ENCODE measurements at regions not wholly inside any gene's neighbourhood (a gene's known extent, or its start where the extent isn't known, plus 50 kb on each side); places are given as distances from the start of the nearest gene placed in this dataset.

- no peak overlapping the region for H3K4me3 ChIP-seq
- H3K27ac ChIP-seq, result no peak overlapping the region
- no peak for TF ChIP-seq POLR2AphosphoS5 (IDR thresholded peaks at IDR 0.05; ENCODE audit: borderline replicate concordance, low read depth, low read length)
- no peak overlapping the region for H3K9ac ChIP-seq (ENCODE audit: insufficient read length)
- H3K36me3 ChIP-seq (ENCODE audit: insufficient read depth, low read length), result no peaks in the 10 kb centered on the region
- H3K9me3 ChIP-seq (ENCODE audit: low read depth, low read length), result no peaks in the 10 kb centered on the region
- no peak for DNase-seq (ENCODE audit: low read depth, low spot score)
Measured at GRCh38 chrX:16496175-16496574, 153.8 kb upstream of the S100G start.

GRCh38 chrX:16511796-16512776 is 137.9 kb upstream of the S100G start:
- Histone ChIP-seq H3K9ac (ENCODE audit: insufficient read length) (no peak overlapping the region), H3K9me3 (ENCODE audit: low read depth, low read length) (no peaks in the 10 kb centered on the region), H3K36me3 (ENCODE audit: insufficient read depth, low read length) (no peaks in the 10 kb centered on the region), H3K4me3 (no peak overlapping the region), H3K27ac (no peak overlapping the region)
- no peak for TF ChIP-seq POLR2AphosphoS5 (IDR thresholded peaks at IDR 0.05; ENCODE audit: borderline replicate concordance, low read depth, low read length)
- TF ChIP-seq FOXP2 (optimal IDR thresholded peaks at IDR 0.05; ENCODE audit: control extremely low read depth, extremely low read length, insufficient read depth), result no peak
- no peak for TF ChIP-seq EZH2 (IDR thresholded peaks at IDR 0.05)
- no peak for DNase-seq (ENCODE audit: low read depth, low spot score)

GRCh38 chrX:16516232-16516876 is 133.6 kb upstream of the S100G start:
- Histone ChIP-seq H3K36me3 (ENCODE audit: insufficient read depth, low read length) (no peaks in the 10 kb centered on the region), H3K27ac (peak overlapping the region; percentile 91), H3K9ac (ENCODE audit: insufficient read length) (no peak overlapping the region), H3K4me3 (no peak overlapping the region), H3K9me3 (ENCODE audit: low read depth, low read length) (no peaks in the 10 kb centered on the region)
- TF ChIP-seq FOXP2 (optimal IDR thresholded peaks at IDR 0.05; ENCODE audit: control extremely low read depth, extremely low read length, insufficient read depth) (no peak), EZH2 (IDR thresholded peaks at IDR 0.05) (no peak), POLR2AphosphoS5 (IDR thresholded peaks at IDR 0.05; ENCODE audit: borderline replicate concordance, low read depth, low read length) (no peak)
- peak; percentile 52 for DNase-seq (ENCODE audit: low read depth, low spot score)

- Histone ChIP-seq H3K9me3 (ENCODE audit: low read depth, low read length) (no peaks in the 10 kb centered on the region), H3K9ac (ENCODE audit: insufficient read length) (no peak overlapping the region), H3K27ac (peak overlapping the region; percentile 91), H3K4me3 (no peak overlapping the region), H3K36me3 (ENCODE audit: insufficient read depth, low read length) (no peaks in the 10 kb centered on the region)
- no peak for DNase-seq (ENCODE audit: low read depth, low spot score)
- TF ChIP-seq FOXP2 (optimal IDR thresholded peaks at IDR 0.05; ENCODE audit: control extremely low read depth, extremely low read length, insufficient read depth) (no peak), EZH2 (IDR thresholded peaks at IDR 0.05) (no peak), POLR2AphosphoS5 (IDR thresholded peaks at IDR 0.05; ENCODE audit: borderline replicate concordance, low read depth, low read length) (no peak)
Measured at GRCh38 chrX:16517039-16517605, 132.8 kb upstream of the S100G start.

GRCh38 chrX:16518131-16518530 is 131.8 kb upstream of the S100G start:
- TF ChIP-seq POLR2AphosphoS5 (IDR thresholded peaks at IDR 0.05; ENCODE audit: borderline replicate concordance, low read depth, low read length), result no peak
- no peak for TF ChIP-seq FOXP2 (optimal IDR thresholded peaks at IDR 0.05; ENCODE audit: control extremely low read depth, extremely low read length, insufficient read depth)
- no peak for TF ChIP-seq EZH2 (IDR thresholded peaks at IDR 0.05)
- no peaks in the 10 kb centered on the region for H3K9me3 ChIP-seq (ENCODE audit: low read depth, low read length)
- DNase-seq (ENCODE audit: low read depth, low spot score), result no peak
- no peak overlapping the region for H3K27ac ChIP-seq
- H3K4me3 ChIP-seq, result no peak overlapping the region
- no peak overlapping the region for H3K9ac ChIP-seq (ENCODE audit: insufficient read length)
- H3K36me3 ChIP-seq (ENCODE audit: insufficient read depth, low read length), result no peaks in the 10 kb centered on the region

GRCh38 chrX:16524316-16524715 is 125.6 kb upstream of the S100G start:
- Histone ChIP-seq H3K36me3 (ENCODE audit: insufficient read depth, low read length) (no peaks in the 10 kb centered on the region), H3K27ac (no peak overlapping the region), H3K9me3 (ENCODE audit: low read depth, low read length) (no peaks in the 10 kb centered on the region), H3K9ac (ENCODE audit: insufficient read length) (no peak overlapping the region), H3K4me3 (no peak overlapping the region)
- TF ChIP-seq POLR2AphosphoS5 (IDR thresholded peaks at IDR 0.05; ENCODE audit: borderline replicate concordance, low read depth, low read length) (no peak), FOXP2 (optimal IDR thresholded peaks at IDR 0.05; ENCODE audit: control extremely low read depth, extremely low read length, insufficient read depth) (no peak), EZH2 (IDR thresholded peaks at IDR 0.05) (no peak)
- no peak for DNase-seq (ENCODE audit: low read depth, low spot score)

- Histone ChIP-seq H3K4me3 (no peak overlapping the region), H3K9me3 (ENCODE audit: low read depth, low read length) (no peaks in the 10 kb centered on the region), H3K27ac (no peak overlapping the region), H3K9ac (ENCODE audit: insufficient read length) (no peak overlapping the region), H3K36me3 (ENCODE audit: insufficient read depth, low read length) (no peaks in the 10 kb centered on the region)
- no peak for DNase-seq (ENCODE audit: low read depth, low spot score)
- TF ChIP-seq POLR2AphosphoS5 (IDR thresholded peaks at IDR 0.05; ENCODE audit: borderline replicate concordance, low read depth, low read length), result no peak
- no peak for TF ChIP-seq FOXP2 (optimal IDR thresholded peaks at IDR 0.05; ENCODE audit: control extremely low read depth, extremely low read length, insufficient read depth)
- no peak for TF ChIP-seq EZH2 (IDR thresholded peaks at IDR 0.05)
Measured at GRCh38 chrX:16526003-16526402, 124.0 kb upstream of the S100G start.

GRCh38 chrX:16528620-16529019 is 121.3 kb upstream of the S100G start:
- no peaks in the 10 kb centered on the region for H3K9me3 ChIP-seq (ENCODE audit: low read depth, low read length)
- DNase-seq (ENCODE audit: low read depth, low spot score), result no peak
- no peaks in the 10 kb centered on the region for H3K36me3 ChIP-seq (ENCODE audit: insufficient read depth, low read length)
- H3K4me3 ChIP-seq, result no peak overlapping the region
- no peak overlapping the region for H3K27ac ChIP-seq
- H3K9ac ChIP-seq (ENCODE audit: insufficient read length), result no peak overlapping the region
- TF ChIP-seq FOXP2 (optimal IDR thresholded peaks at IDR 0.05; ENCODE audit: control extremely low read depth, extremely low read length, insufficient read depth) (no peak), POLR2AphosphoS5 (IDR thresholded peaks at IDR 0.05; ENCODE audit: borderline replicate concordance, low read depth, low read length) (no peak), EZH2 (IDR thresholded peaks at IDR 0.05) (no peak)

Data from SK-N-MC (cell line).